DOHH2 (cell line): ENCODE measurements at regions not wholly inside any gene's neighbourhood (a gene's known extent, or its start where the extent isn't known, plus 50 kb on each side); places are given as distances from the start of the nearest gene placed in this dataset.

ENCODE experiments used
- CTCF ChIP-seq: fragments of 200-600 bp; sonication (generic); IDR thresholded peaks from one replicate; pipeline ENCODE4 v1.5.1; 2014; ENCODE audit warnings: antibody characterized with exemption, mild to moderate bottlenecking, low read depth, low read length; ENCODE audit not compliant: poor library complexity, severe bottlenecking
- EZH2phosphoT487 ChIP-seq: fragments of 200-600 bp; sonication (generic); IDR thresholded peaks from 2 replicates; pipeline ENCODE4 v1.6.1; 2017; ENCODE audit warnings: borderline replicate concordance, mild to moderate bottlenecking, antibody characterized with exemption, low read length, moderate library complexity, mixed read lengths

- TF ChIP-seq CTCF (no peak), EZH2phosphoT487 (no peak)
These were observed 854.8 kb downstream of the KCNJ2 start for GRCh38 chr17:71024172-71024571.
